ENCODE measurements at regions not wholly inside any gene's neighbourhood (a gene's known extent, or its start where the extent isn't known, plus 50 kb on each side); places are given as distances from the start of the nearest gene placed in this dataset.
"Not testable (repeated sequence)": the region's sequence is repeated elsewhere in the genome, so short reads cannot be mapped to it uniquely, and the experiment has no call there.

DNA sequence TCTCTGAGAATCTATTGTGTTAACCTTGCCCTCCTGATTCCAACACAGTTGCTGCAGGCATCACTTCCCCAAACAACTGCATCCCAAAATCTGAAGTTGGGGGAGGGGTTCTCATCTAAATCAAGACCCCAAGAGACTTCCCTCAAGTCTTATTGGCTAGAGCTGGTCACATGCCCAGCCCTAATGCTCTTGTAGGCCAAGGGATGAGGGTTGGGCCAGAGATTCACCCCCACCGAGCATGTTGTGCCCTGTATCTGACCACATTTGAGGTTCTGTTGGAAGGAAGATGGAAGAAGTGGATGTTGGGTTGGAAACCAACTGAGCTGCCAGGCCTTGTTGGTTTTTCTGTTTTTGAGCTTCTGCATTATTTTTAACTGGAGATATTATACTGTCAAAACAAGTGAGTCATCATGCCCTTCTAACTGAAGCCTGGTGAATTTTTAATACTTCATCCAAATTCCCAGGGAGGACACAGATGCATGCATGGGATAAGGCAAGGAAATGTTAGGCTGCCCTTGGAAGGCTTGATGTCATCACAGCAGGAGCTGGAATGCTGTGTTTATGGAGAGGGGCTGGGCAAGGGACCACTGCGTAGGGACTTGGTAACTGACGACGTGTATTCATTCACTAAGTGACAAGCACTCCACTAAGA is 68.6 kb upstream of the CACUL1 start:
- H4K20me1 ChIP-seq (ENCODE audit: insufficient read depth), result no peaks in the 10 kb centered on the region
- H3K9ac ChIP-seq, result no peak overlapping the region
- TF ChIP-seq, protein P1, sequence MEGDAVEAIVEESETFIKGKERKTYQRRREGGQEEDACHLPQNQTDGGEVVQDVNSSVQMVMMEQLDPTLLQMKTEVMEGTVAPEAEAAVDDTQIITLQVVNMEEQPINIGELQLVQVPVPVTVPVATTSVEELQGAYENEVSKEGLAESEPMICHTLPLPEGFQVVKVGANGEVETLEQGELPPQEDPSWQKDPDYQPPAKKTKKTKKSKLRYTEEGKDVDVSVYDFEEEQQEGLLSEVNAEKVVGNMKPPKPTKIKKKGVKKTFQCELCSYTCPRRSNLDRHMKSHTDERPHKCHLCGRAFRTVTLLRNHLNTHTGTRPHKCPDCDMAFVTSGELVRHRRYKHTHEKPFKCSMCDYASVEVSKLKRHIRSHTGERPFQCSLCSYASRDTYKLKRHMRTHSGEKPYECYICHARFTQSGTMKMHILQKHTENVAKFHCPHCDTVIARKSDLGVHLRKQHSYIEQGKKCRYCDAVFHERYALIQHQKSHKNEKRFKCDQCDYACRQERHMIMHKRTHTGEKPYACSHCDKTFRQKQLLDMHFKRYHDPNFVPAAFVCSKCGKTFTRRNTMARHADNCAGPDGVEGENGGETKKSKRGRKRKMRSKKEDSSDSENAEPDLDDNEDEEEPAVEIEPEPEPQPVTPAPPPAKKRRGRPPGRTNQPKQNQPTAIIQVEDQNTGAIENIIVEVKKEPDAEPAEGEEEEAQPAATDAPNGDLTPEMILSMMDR (conservative IDR thresholded peaks at IDR 0.05; ENCODE audit: low read depth, low read length), result no peak
- no peaks in the 10 kb centered on the region for H3K27me3 ChIP-seq (ENCODE audit: insufficient read depth, low read depth)
- no peak overlapping the region for H3K4me2 ChIP-seq
- no peak overlapping the region for H3K27ac ChIP-seq
- no peaks in the 10 kb centered on the region for H3K4me1 ChIP-seq (ENCODE audit: low read depth, poor library complexity, severe bottlenecking)
- H3K79me2 ChIP-seq (ENCODE audit: insufficient read depth, low read depth), result no peaks in the 10 kb centered on the region
- H3K4me3 ChIP-seq (IDR thresholded peaks at IDR 0.05; ENCODE audit: insufficient read depth, low read depth, low read length), result no peak overlapping the region
- H2AFZ ChIP-seq (ENCODE audit: low read depth), result no peak overlapping the region
- no peaks in the 10 kb centered on the region for H3K36me3 ChIP-seq (ENCODE audit: insufficient read depth)

DNA sequence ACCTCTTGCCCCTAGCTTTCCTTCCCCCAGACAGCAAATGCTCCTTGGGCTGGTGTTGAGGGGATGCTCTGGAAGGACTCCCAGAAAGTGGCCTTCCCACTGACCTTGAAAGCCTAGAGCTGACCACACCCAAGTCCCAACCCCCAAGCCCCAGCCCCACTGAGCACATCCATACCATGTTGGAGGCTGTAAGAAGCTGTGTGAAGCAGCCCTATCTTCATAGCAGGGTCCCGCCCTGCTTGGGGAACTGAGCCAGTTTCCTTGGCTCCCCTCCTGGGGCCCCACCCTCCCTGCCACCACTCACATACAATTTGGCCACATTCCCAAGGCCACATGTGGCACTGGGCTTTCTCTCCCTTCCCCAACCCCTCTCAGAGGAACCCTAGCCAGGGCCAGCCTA is 72.3 kb upstream of the CACUL1 start:
- Histone ChIP-seq H2AFZ (ENCODE audit: low read depth) (no peak overlapping the region), H3K79me2 (ENCODE audit: insufficient read depth, low read depth) (no peaks in the 10 kb centered on the region), H3K27me3 (ENCODE audit: insufficient read depth, low read depth) (no peaks in the 10 kb centered on the region), H3K4me1 (ENCODE audit: low read depth, poor library complexity, severe bottlenecking) (no peaks in the 10 kb centered on the region), H3K4me3 (IDR thresholded peaks at IDR 0.05; ENCODE audit: insufficient read depth, low read depth, low read length) (no peak overlapping the region), H3K9ac (no peak overlapping the region), H3K36me3 (ENCODE audit: insufficient read depth) (no peaks in the 10 kb centered on the region), H4K20me1 (ENCODE audit: insufficient read depth) (no peaks in the 10 kb centered on the region), H3K4me2 (no peak overlapping the region), H3K27ac (no peak overlapping the region)
- TF ChIP-seq, protein P1 (conservative IDR thresholded peaks at IDR 0.05; ENCODE audit: low read depth, low read length), result no peak

DNA sequence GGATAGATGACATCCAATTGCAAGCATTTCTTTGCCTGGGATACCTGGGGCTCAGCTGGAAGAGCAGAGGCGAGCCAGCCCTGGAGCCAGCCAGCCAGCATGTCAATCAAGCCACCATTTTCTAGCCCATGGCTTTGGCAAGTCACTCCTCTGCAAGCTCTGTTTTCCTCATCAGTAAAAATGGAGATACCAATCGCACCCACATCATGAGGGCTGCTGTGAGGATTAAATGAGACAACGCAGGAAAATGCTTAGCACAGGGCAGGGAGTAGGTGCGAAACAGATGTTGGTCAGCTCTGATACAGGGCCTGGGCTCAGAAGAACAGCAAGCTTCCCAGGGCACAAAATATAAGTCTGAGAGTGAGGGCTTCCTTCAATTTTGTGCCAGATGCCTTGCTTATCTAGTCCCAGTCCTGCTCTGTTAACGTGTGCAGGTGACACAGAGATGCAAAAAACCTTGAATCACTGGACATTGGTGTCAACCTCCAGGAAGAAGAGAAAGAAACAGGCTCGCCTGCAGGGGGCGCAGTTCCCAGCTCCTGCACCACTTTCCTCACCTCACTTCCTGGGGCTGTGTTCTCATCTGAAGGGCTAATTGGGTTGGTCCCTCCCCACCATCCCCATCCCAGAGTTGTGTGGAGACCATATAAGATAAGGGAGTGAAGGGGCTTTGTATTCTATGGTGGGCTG is 72.8 kb upstream of the CACUL1 start:
- H3K36me3 ChIP-seq (ENCODE audit: insufficient read depth), result no peaks in the 10 kb centered on the region
- H3K27me3 ChIP-seq (ENCODE audit: insufficient read depth, low read depth), result no peaks in the 10 kb centered on the region
- H3K4me3 ChIP-seq (IDR thresholded peaks at IDR 0.05; ENCODE audit: insufficient read depth, low read depth, low read length), result no peak overlapping the region

DNA sequence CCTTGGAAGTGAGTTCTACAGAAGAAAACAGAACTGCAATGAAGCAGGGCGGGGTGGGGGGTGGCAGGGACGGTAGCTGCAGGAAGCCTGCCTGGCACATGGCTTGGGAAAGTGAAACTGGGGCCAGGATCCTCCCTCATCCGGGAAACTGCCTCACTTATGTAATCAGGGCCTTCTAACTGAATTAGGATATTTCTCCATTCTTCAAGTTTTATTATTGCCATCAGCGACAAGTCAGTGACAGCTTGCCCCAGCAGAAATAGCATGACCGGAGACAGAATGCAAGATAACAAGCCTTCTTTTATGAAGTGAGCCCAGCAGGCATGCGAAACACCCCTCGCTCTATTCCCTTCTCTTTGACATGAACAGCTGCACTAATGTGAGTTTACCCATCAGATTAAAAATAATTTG is 77.5 kb upstream of the CACUL1 start:
- H3K4me1 ChIP-seq (ENCODE audit: low read depth, poor library complexity, severe bottlenecking), result no peaks in the 10 kb centered on the region
- H3K4me3 ChIP-seq (IDR thresholded peaks at IDR 0.05; ENCODE audit: insufficient read depth, low read depth, low read length), result no peak overlapping the region
- no peaks in the 10 kb centered on the region for H3K79me2 ChIP-seq (ENCODE audit: insufficient read depth, low read depth)
- H3K27ac ChIP-seq, result no peak overlapping the region
- no peaks in the 10 kb centered on the region for H4K20me1 ChIP-seq (ENCODE audit: insufficient read depth)
- H3K4me2 ChIP-seq, result no peak overlapping the region
- no peak overlapping the region for H2AFZ ChIP-seq (ENCODE audit: low read depth)
- no peaks in the 10 kb centered on the region for H3K36me3 ChIP-seq (ENCODE audit: insufficient read depth)
- H3K9ac ChIP-seq, result no peak overlapping the region
- no peaks in the 10 kb centered on the region for H3K27me3 ChIP-seq (ENCODE audit: insufficient read depth, low read depth)
- TF ChIP-seq, protein P1 (conservative IDR thresholded peaks at IDR 0.05; ENCODE audit: low read depth, low read length), result no peak

More for the DNA sequence above, 72.8 kb upstream of the CACUL1 start:
- Histone ChIP-seq H2AFZ (ENCODE audit: low read depth) (no peak overlapping the region), H3K4me2 (no peak overlapping the region), H3K79me2 (ENCODE audit: insufficient read depth, low read depth) (no peaks in the 10 kb centered on the region), H3K27ac (no peak overlapping the region), H3K4me1 (ENCODE audit: low read depth, poor library complexity, severe bottlenecking) (no peaks in the 10 kb centered on the region), H3K9ac (no peak overlapping the region), H4K20me1 (ENCODE audit: insufficient read depth) (no peaks in the 10 kb centered on the region)
- TF ChIP-seq, protein P1 (conservative IDR thresholded peaks at IDR 0.05; ENCODE audit: low read depth, low read length), result peak; percentile 55

DNA sequence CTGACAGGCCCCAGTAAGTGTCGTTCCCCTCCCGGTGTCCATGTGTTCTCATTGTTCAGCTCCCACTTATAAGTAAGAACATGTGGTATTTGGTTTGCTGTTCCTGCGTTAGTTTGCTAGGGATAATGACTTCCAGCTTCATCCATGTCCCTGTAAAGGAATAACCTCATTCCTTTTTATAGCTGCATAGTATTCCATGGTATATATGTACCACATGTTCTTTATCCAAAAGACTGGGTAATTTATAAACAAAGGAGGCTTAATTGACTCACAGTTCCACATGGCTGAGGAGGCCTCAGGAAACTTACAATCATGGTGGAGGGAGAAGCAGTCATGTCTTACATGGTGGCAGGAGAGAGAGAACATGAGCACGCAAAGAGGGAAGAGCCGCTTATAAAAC is 79.6 kb upstream of the CACUL1 start:
- H3K79me2 ChIP-seq (ENCODE audit: insufficient read depth, low read depth); H3K4me2 ChIP-seq; H3K27me3 ChIP-seq (ENCODE audit: insufficient read depth, low read depth); H3K27ac ChIP-seq; H4K20me1 ChIP-seq (ENCODE audit: insufficient read depth); H3K4me1 ChIP-seq (ENCODE audit: low read depth, poor library complexity, severe bottlenecking); H3K9ac ChIP-seq; H2AFZ ChIP-seq (ENCODE audit: low read depth); H3K4me3 ChIP-seq (IDR thresholded peaks at IDR 0.05; ENCODE audit: insufficient read depth, low read depth, low read length); H3K36me3 ChIP-seq (ENCODE audit: insufficient read depth): not testable (repeated sequence)
